MM.1S (cell line): ENCODE measurements at regions not wholly inside any gene's neighbourhood (a gene's known extent, or its start where the extent isn't known, plus 50 kb on each side); places are given as distances from the start of the nearest gene placed in this dataset.

Source experiments
- DNase-seq: peaks from one replicate; pipeline ENCODE4 v3.0.0-alpha.2; 2015
- H2AFZ ChIP-seq: fragments of 300-600 bp; sonication (generic); 2 replicates; pipeline ENCODE4 v1.6.0; 2016; ENCODE audit warnings: antibody characterized with exemption, low read length
- H3F3A ChIP-seq: fragments of 300-600 bp; sonication (generic); 2 replicates; pipeline ENCODE4 v1.6.1; 2016; ENCODE audit warnings: mild to moderate bottlenecking, antibody characterized with exemption, low read length, moderate library complexity, mixed read lengths; ENCODE audit not compliant: insufficient read depth
- H3K27ac ChIP-seq: fragments of 300-600 bp; sonication (generic); 2 replicates; pipeline ENCODE4 v1.5.1; 2016; ENCODE audit warnings: mild to moderate bottlenecking, low read length
- H3K27me3 ChIP-seq: fragments of 300-600 bp; sonication (generic); replicated peaks from 2 replicates; pipeline ENCODE4 v1.6.0; 2016; ENCODE audit warnings: low read length; ENCODE audit not compliant: insufficient read depth
- H3K36me3 ChIP-seq: fragments of 300-600 bp; sonication (generic); replicated peaks from 2 replicates; pipeline ENCODE4 v1.6.1; 2016; ENCODE audit warnings: mild to moderate bottlenecking, low read length, mixed read lengths; ENCODE audit not compliant: insufficient read depth
- H3K4me1 ChIP-seq: fragments of 300-600 bp; sonication (generic); 2 replicates; pipeline ENCODE4 v1.6.1; 2016; ENCODE audit warnings: low read length, mixed read lengths
- H3K4me2 ChIP-seq: fragments of 300-600 bp; sonication (generic); 2 replicates; pipeline ENCODE4 v1.6.0; 2016; ENCODE audit warnings: low read depth, low read length
- H3K4me3 ChIP-seq: fragments of 300-600 bp; sonication (generic); 2 replicates; pipeline ENCODE4 v1.5.1; 2016; ENCODE audit warnings: low read length, mixed read lengths
- H3K79me2 ChIP-seq: fragments of 300-600 bp; sonication (generic); 2 replicates; pipeline ENCODE4 v1.6.1; 2016; ENCODE audit warnings: mixed run types, low read length, mixed read lengths
- H3K9ac ChIP-seq: fragments of 300-600 bp; sonication (generic); 2 replicates; pipeline ENCODE4 v1.6.1; 2016; ENCODE audit warnings: low read length, mixed read lengths
- H3K9me2 ChIP-seq: fragments of 300-600 bp; sonication (generic); replicated peaks from 2 replicates; pipeline ENCODE4 v1.6.1; 2016; ENCODE audit warnings: mild to moderate bottlenecking, low read length, mixed read lengths; ENCODE audit not compliant: insufficient read depth
- H3K9me3 ChIP-seq: fragments of 300-600 bp; sonication (generic); replicated peaks from 2 replicates; pipeline ENCODE4 v1.6.1; 2016; ENCODE audit warnings: mild to moderate bottlenecking, low read length, mixed read lengths; ENCODE audit not compliant: insufficient read depth
- H4K20me1 ChIP-seq: fragments of 300-600 bp; sonication (generic); 2 replicates; pipeline ENCODE4 v1.6.1; 2016; ENCODE audit warnings: mild to moderate bottlenecking, low read length, moderate library complexity, mixed read lengths; ENCODE audit not compliant: insufficient read depth
- CTCF ChIP-seq: fragments of 300-600 bp; sonication (generic); IDR thresholded peaks from 2 replicates; pipeline ENCODE4 v1.5.1; 2016; ENCODE audit warnings: antibody characterized with exemption, low read length, mixed read lengths
- EZH2 ChIP-seq: fragments of 300-600 bp; sonication (generic); optimal IDR thresholded peaks from 2 replicates; pipeline ENCODE3; 2017; ENCODE audit warnings: low read depth, mild to moderate bottlenecking, antibody characterized with exemption, low read length, mixed read lengths
- EZH2phosphoT487 ChIP-seq: fragments of 300-600 bp; sonication (generic); IDR thresholded peaks from 2 replicates; pipeline ENCODE4 v1.6.1; 2018; ENCODE audit warnings: antibody characterized with exemption, low read length

GRCh38 chr9:82376677-82377232, 388.2 kb downstream of the SPATA31D1 start:
- Histone ChIP-seq H3K27me3 (no peaks in the 10 kb centered on the region), H3K9ac (no peak overlapping the region), H4K20me1 (no peaks in the 10 kb centered on the region), H3K4me1 (no peaks in the 10 kb centered on the region), H3K27ac (no peak overlapping the region), H3K79me2 (no peaks in the 10 kb centered on the region), H3F3A (no peaks in the 10 kb centered on the region), H3K9me2 (no peaks in the 10 kb centered on the region), H3K9me3 (no peaks in the 10 kb centered on the region), H3K4me2 (no peak overlapping the region), H3K4me3 (no peak overlapping the region), H2AFZ (no peak overlapping the region), H3K36me3 (no peaks in the 10 kb centered on the region)
- DNase-seq, result no peak
- no peak for TF ChIP-seq EZH2
- TF ChIP-seq EZH2phosphoT487, result no peak

DNA sequence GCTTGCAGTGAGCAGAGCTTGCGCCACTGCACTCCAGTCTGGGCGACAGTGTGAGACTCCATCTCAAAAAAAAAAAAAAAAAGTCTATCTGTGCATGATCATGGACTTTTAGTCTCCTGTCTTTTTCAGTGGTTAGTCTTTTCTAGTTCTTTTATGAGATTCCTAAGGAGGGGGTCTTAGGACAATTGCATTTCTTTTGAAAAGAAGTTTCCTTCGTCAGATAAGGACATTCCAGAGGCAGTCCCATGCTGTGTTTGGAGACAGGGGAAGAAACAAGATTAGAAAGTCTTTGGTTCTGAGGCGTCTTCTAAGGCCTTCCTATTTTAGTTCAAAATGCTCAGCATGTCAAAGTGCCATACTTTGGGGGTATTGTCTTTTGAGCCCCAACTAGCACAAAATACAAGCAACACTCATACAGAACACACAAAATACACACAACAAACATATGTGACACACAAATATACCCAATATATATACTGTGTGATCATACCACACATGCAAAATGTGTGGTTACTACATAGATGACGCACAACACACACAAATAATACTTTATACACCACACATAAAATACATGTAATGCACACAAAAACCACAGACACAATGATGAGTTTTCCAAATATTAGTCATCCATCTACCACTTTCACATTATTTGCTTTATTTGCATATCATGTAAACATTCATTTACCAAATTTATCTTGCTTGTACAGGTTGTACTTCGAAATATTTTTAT, 394.5 kb downstream of the SPATA31D1 start:
- H3K4me3 ChIP-seq, result no peak overlapping the region

GRCh38 chr9:82385633-82386032, 397.1 kb downstream of the SPATA31D1 start:
- Histone ChIP-seq H3K9me3 (no peaks in the 10 kb centered on the region), H3F3A (no peaks in the 10 kb centered on the region), H3K27me3 (no peaks in the 10 kb centered on the region), H2AFZ (0 out of 2 replicates have a peak overlapping the region, but pooled peaks have one; percentile 16), H3K9ac (no peak overlapping the region), H4K20me1 (no peaks in the 10 kb centered on the region), H3K27ac (no peak overlapping the region), H3K4me2 (peak overlapping the region; percentile 31), H3K36me3 (no peaks in the 10 kb centered on the region), H3K4me3 (peak overlapping the region; percentile 6; the same call in 1 of the 2 replicates), H3K79me2 (no peaks in the 10 kb centered on the region), H3K9me2 (no peaks in the 10 kb centered on the region), H3K4me1 (no peaks in the 10 kb centered on the region)
- no peak for TF ChIP-seq EZH2
- no peak for TF ChIP-seq EZH2phosphoT487
- no peak for TF ChIP-seq CTCF
- peak; percentile 41 for DNase-seq

More for the DNA sequence above, 394.5 kb downstream of the SPATA31D1 start:
- no peaks in the 10 kb centered on the region for H3K4me1 ChIP-seq
- no peaks in the 10 kb centered on the region for H3K36me3 ChIP-seq
- no peaks in the 10 kb centered on the region for H3K9me3 ChIP-seq
- H3K9me2 ChIP-seq, result no peaks in the 10 kb centered on the region
- H2AFZ ChIP-seq, result no peak overlapping the region
- no peaks in the 10 kb centered on the region for H3F3A ChIP-seq
- H3K9ac ChIP-seq, result no peak overlapping the region
- H3K79me2 ChIP-seq, result no peaks in the 10 kb centered on the region
- no peaks in the 10 kb centered on the region for H3K27me3 ChIP-seq
- H4K20me1 ChIP-seq, result no peaks in the 10 kb centered on the region
- no peak overlapping the region for H3K27ac ChIP-seq
- no peak overlapping the region for H3K4me2 ChIP-seq
- TF ChIP-seq EZH2phosphoT487, result no peak
- TF ChIP-seq EZH2, result no peak
- no peak for TF ChIP-seq CTCF
- no peak for DNase-seq

DNA sequence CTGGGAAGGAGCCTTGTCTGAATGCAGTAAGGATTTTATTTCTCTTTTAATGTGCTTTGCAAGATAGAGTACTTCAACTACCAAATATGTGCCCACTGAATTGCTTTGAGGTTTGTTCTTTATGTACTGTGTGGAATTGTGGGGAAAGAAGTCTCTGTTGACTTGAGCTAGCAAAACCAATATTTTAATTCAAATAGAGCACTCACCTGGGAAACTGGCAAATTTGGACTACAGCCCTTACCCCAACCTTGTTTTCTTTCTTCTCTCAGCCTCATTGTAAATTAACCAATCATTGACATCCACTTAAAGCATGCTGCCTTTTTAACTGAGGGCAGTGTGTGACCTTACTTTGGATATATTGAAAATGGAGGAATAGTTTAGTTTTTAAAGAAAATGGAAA, 409.0 kb downstream of the SPATA31D1 start:
- no peaks in the 10 kb centered on the region for H3K36me3 ChIP-seq
- H2AFZ ChIP-seq, result no peak overlapping the region
- H3F3A ChIP-seq, result no peaks in the 10 kb centered on the region
- no peak overlapping the region for H3K9ac ChIP-seq
- no peaks in the 10 kb centered on the region for H3K79me2 ChIP-seq
- H3K9me2 ChIP-seq, result no peaks in the 10 kb centered on the region
- no peak overlapping the region for H3K4me3 ChIP-seq
- no peak overlapping the region for H3K27ac ChIP-seq
- no peaks in the 10 kb centered on the region for H4K20me1 ChIP-seq
- H3K27me3 ChIP-seq, result no peaks in the 10 kb centered on the region
- H3K4me1 ChIP-seq, result no peaks in the 10 kb centered on the region
- no peak overlapping the region for H3K4me2 ChIP-seq
- DNase-seq, result no peak
- H3K9me3 ChIP-seq, result no peaks in the 10 kb centered on the region
- TF ChIP-seq EZH2, result no peak
- no peak for TF ChIP-seq CTCF
- no peak for TF ChIP-seq EZH2phosphoT487
